GM23338 (cell line): ENCODE measurements at regions not wholly inside any gene's neighbourhood (a gene's known extent, or its start where the extent isn't known, plus 50 kb on each side); places are given as distances from the start of the nearest gene placed in this dataset.

Experiments used
- CTCF ChIP-seq, 2 experiments: fragments of 200-600 bp in 1 of 2; sonication (generic) in 1 of 2; conservative IDR thresholded peaks; 2 replicates each; pipeline versions ENCODE4 v1.5.1 to v1.6.1; 2016 to 2017; ENCODE audit warnings: antibody characterized with exemption in 2 of 2, low read depth in 2 of 2, mild to moderate bottlenecking in 2 of 2, moderate library complexity in 1 of 2
- ZNF462 ChIP-seq: fragments of 250-450 bp; sonication (Bioruptor Pico); IDR thresholded peaks from 2 replicates; pipeline ENCODE4 v1.5.0; 2020; ENCODE audit warnings: mild to moderate bottlenecking, moderate library complexity

GRCh38 chr4:26030260-26030667 lies 116.2 kb downstream of the SMIM20 start:
- TF ChIP-seq CTCF (conservative IDR thresholded peaks at IDR 0.05; ENCODE audit: low read depth in 2 of 2) = no peak
- peak; percentile 21; the same call in 1 of the 2 replicates for TF ChIP-seq ZNF462
